HG03135 (cell line): ENCODE measurements at regions not wholly inside any gene's neighbourhood (a gene's known extent, or its start where the extent isn't known, plus 50 kb on each side); places are given as distances from the start of the nearest gene placed in this dataset.

ENCODE experiments used
- ATAC-seq: cut with Tn5 transposase; IDR thresholded peaks from one replicate; pipeline ENCODE4 v1.9.1; 2021; ENCODE audit warnings: mild to moderate bottlenecking, moderate library complexity; ENCODE audit not compliant: unreplicated experiment

GRCh38 chr9:129390541-129390940 is 212.5 kb upstream of the IER5L start:
- ATAC-seq, result no peak

GRCh38 chr9:129387822-129388221 is 209.8 kb upstream of the IER5L start:
- ATAC-seq, result no peak

- ATAC-seq, result no peak
Measured at GRCh38 chr9:129386812-129387177, 208.7 kb upstream of the IER5L start.

GRCh38 chr9:129385211-129385934 is 207.3 kb upstream of the IER5L start:
- no peak for ATAC-seq

GRCh38 chr9:129384491-129385210 is 206.6 kb upstream of the IER5L start:
- ATAC-seq, result no peak

- ATAC-seq, result peak; percentile 70
Measured at GRCh38 chr9:129383561-129384490, 205.8 kb upstream of the IER5L start.

- peak; percentile 20 for ATAC-seq
Measured at GRCh38 chr9:129383019-129383560, 205.0 kb upstream of the IER5L start.

GRCh38 chr9:129382281-129383018 is 204.4 kb upstream of the IER5L start:
- no peak for ATAC-seq

- ATAC-seq, result no peak
Measured at GRCh38 chr9:129381481-129381957, 203.5 kb upstream of the IER5L start.

- no peak for ATAC-seq
Measured at GRCh38 chr9:129380961-129381401, 202.9 kb upstream of the IER5L start.

- ATAC-seq, result no peak
Measured at GRCh38 chr9:129379886-129380285, 201.8 kb upstream of the IER5L start.

GRCh38 chr9:129379181-129379836 is 201.2 kb upstream of the IER5L start:
- no peak for ATAC-seq

GRCh38 chr9:129377931-129378661 is 200.0 kb upstream of the IER5L start:
- ATAC-seq, result no peak

GRCh38 chr9:129377181-129377580 is 199.1 kb upstream of the IER5L start:
- ATAC-seq, result no peak

GRCh38 chr9:129375845-129376244 is 197.8 kb upstream of the IER5L start:
- no peak for ATAC-seq

- ATAC-seq, result no peak
Measured at GRCh38 chr9:129374651-129375050, 196.6 kb upstream of the IER5L start.

- ATAC-seq, result no peak
Measured at GRCh38 chr9:129374231-129374630, 196.2 kb upstream of the IER5L start.

GRCh38 chr9:129373361-129373760 is 195.3 kb upstream of the IER5L start:
- ATAC-seq, result no peak

- ATAC-seq, result no peak
Measured at GRCh38 chr9:129370770-129371169, 192.7 kb upstream of the IER5L start.
